Panc1 (cell line): ENCODE measurements at regions not wholly inside any gene's neighbourhood (a gene's known extent, or its start where the extent isn't known, plus 50 kb on each side); places are given as distances from the start of the nearest gene placed in this dataset.

Source experiments
- ATAC-seq: fragments of 200-7000 bp; cut with Tn5 transposase; 2 replicates; pipeline ENCODE4 v1.9.1; 2020; ENCODE audit warnings: mild to moderate bottlenecking, moderate library complexity
- BruUV-seq: library from RNA; stranded (reverse); fragments of 400-500 nt; replicated peaks from 2 replicates; lab custom pipeline; 2021; lab: Mats Ljungman, UMichigan
- CTCF ChIA-PET: fragments of 300-600 bp; sonication (Branson Sonifier 250); formaldehyde crosslinking; loops from one replicate; lab custom pipeline; 2022; ENCODE audit warnings: antibody characterized with exemption; lab: Charles Lee
- POLR2A ChIA-PET: fragments of 300-600 bp; sonication (Branson Sonifier 250); formaldehyde crosslinking; loops from one replicate; lab custom pipeline; 2022; ENCODE audit warnings: antibody characterized with exemption; lab: Charles Lee
- DNase-seq: peaks from one replicate; pipeline ENCODE4 v3.0.0-alpha.2; 2010; ENCODE audit warnings: low read depth, low spot score
- H3K27ac ChIP-seq: 2 replicates; pipeline ENCODE4 v1.5.1; 2011; ENCODE audit warnings: mild to moderate bottlenecking, low read length, inconsistent platforms
- H3K27me3 ChIP-seq: fragments of 200-500 bp; sonication (Bioruptor generic); 2 replicates; pipeline ENCODE4 v1.6.0; 2014; ENCODE audit warnings: low read length, inconsistent platforms; ENCODE audit not compliant: control insufficient read depth, insufficient read depth
- H3K36me3 ChIP-seq: fragments of 200-500 bp; sonication (Bioruptor generic); 2 replicates; pipeline ENCODE4 v1.5.1; 2014; ENCODE audit warnings: inconsistent platforms, mild to moderate bottlenecking, low read length, moderate library complexity; ENCODE audit not compliant: control insufficient read depth, insufficient read depth
- H3K4me1 ChIP-seq: 2 replicates; pipeline ENCODE4 v1.5.1; 2011; ENCODE audit warnings: inconsistent platforms, mild to moderate bottlenecking, low read length, moderate library complexity; ENCODE audit not compliant: control insufficient read depth, insufficient read depth
- H3K4me3 ChIP-seq, 2 experiments: 2 replicates each; pipeline ENCODE4 v1.5.1; 2011 to 2012; ENCODE audit warnings: low read depth in 2 of 2, low read length in 2 of 2, mild to moderate bottlenecking in 2 of 2, inconsistent platforms in 1 of 2, moderate library complexity in 1 of 2
- H3K9me3 ChIP-seq: fragments of 200-500 bp; sonication (Bioruptor generic); 2 replicates; pipeline ENCODE4 v1.5.1; 2014; ENCODE audit warnings: low read depth, mild to moderate bottlenecking, inconsistent platforms, low read length, moderate library complexity; ENCODE audit not compliant: control insufficient read depth, insufficient read depth
- POLR2AphosphoS5 ChIP-seq: IDR thresholded peaks from 2 replicates; pipeline ENCODE4 v1.6.1; 2012; ENCODE audit warnings: mild to moderate bottlenecking, low read depth, low read length, moderate library complexity
- SIN3A ChIP-seq: IDR thresholded peaks from 2 replicates; pipeline ENCODE4 v1.6.1; 2012; ENCODE audit warnings: low read depth, mild to moderate bottlenecking, low read length, moderate library complexity, borderline replicate concordance; ENCODE audit not compliant: insufficient read depth
- TCF7L2 ChIP-seq: IDR thresholded peaks from 2 replicates; pipeline ENCODE4 v1.6.1; 2011; ENCODE audit warnings: mild to moderate bottlenecking, low read depth, low read length, inconsistent platforms
- in situ Hi-C: cut with HindIII; loops from 2 replicates; pipeline ENCODE4 v1.10.0; 2016; ENCODE audit warnings: low sequenced_read_pairs, low pct_unique_long_range_greater_than_20kb
- intact Hi-C: fragments of 100-400 bp; cut with micrococcal nuclease; formaldehyde crosslinking; loops from one replicate; pipeline ENCODE4 v1.10.0; 2022; ENCODE audit not compliant: unreplicated experiment
- TF ChIP-seq, protein P1 (sequence below), 2 experiments: IDR thresholded peaks; 2 replicates each; pipeline ENCODE4 v1.6.1; 2011 to 2012; ENCODE audit warnings: low read depth in 2 of 2, control low read depth in 1 of 2, low read length in 1 of 2, mild to moderate bottlenecking in 1 of 2, moderate library complexity in 1 of 2; ENCODE audit not compliant: insufficient read depth in 1 of 2
- TF ChIP-seq, protein P2 (sequence below): fragments of 450-650 bp; IDR thresholded peaks from 2 replicates; pipeline ENCODE4 v1.5.1; 2017; ENCODE audit warnings: mild to moderate bottlenecking

DNA sequence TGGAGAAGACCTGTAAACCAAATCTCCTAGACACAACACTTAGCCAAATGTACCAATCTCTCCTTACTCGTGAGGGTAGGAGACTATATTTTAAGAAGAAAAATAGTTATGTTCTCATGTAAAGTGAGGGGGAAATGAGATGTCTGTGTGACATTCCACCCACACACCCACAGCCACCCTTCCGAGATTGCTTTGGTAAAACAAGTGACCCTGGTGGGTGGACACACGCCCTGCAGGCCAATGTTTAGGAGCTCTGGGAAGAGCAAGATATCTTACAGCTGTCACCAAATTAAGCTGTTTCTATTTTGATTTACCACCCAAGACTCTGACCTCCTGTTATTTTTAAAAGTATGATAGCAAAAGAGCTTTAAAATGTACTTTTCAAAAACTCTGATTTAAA lies 147.2 kb upstream of the PFKP start:
- BruUV-seq = no TSS peak
- CTCF ChIA-PET = no interaction called here
- intact Hi-C loops (no loop called here), in situ Hi-C loops (no loop called here)
- Histone ChIP-seq H3K9me3 (no peaks in the 10 kb centered on the region), H3K4me3 (no peak overlapping the region), H3K36me3 (no peaks in the 10 kb centered on the region), H3K27ac (no peak overlapping the region), H3K27me3 (no peaks in the 10 kb centered on the region; the same call in 1 of the 2 replicates), H3K4me1 (no peaks in the 10 kb centered on the region)
- POLR2A ChIA-PET = no interaction called here
- TF ChIP-seq SIN3A = no peak
- ATAC-seq (no peak), DNase-seq (no peak)

DNA sequence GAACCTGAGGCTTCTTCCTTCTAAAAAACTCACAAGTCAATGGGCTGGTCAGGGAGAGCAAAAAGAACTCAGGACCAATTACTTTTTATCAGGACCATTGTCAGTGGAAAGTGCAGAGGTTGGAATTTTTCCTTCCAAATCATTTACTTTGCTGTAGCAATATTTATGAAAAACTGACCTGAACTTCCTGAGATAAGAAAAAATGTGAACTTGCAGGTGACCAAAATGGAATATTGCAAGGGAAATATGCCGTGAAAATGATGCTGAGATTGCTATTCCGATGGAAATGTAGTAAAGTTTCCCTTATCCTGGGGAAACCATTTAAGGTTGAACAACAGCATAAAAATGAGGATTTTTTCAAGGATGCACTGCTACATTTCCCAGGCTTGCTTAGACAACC lies 148.3 kb upstream of the PFKP start:
- Histone ChIP-seq H3K36me3 (no peaks in the 10 kb centered on the region), H3K27ac (no peak overlapping the region), H3K9me3 (no peaks in the 10 kb centered on the region), H3K4me3 (no peak overlapping the region), H3K27me3 (no peaks in the 10 kb centered on the region; the same call in 1 of the 2 replicates), H3K4me1 (no peaks in the 10 kb centered on the region)
- in situ Hi-C loops = no loop called here
- no peak for DNase-seq
- intact Hi-C loops = no loop called here
- no peak for ATAC-seq
- CTCF ChIA-PET = no interaction called here
- TF ChIP-seq, protein P1, sequence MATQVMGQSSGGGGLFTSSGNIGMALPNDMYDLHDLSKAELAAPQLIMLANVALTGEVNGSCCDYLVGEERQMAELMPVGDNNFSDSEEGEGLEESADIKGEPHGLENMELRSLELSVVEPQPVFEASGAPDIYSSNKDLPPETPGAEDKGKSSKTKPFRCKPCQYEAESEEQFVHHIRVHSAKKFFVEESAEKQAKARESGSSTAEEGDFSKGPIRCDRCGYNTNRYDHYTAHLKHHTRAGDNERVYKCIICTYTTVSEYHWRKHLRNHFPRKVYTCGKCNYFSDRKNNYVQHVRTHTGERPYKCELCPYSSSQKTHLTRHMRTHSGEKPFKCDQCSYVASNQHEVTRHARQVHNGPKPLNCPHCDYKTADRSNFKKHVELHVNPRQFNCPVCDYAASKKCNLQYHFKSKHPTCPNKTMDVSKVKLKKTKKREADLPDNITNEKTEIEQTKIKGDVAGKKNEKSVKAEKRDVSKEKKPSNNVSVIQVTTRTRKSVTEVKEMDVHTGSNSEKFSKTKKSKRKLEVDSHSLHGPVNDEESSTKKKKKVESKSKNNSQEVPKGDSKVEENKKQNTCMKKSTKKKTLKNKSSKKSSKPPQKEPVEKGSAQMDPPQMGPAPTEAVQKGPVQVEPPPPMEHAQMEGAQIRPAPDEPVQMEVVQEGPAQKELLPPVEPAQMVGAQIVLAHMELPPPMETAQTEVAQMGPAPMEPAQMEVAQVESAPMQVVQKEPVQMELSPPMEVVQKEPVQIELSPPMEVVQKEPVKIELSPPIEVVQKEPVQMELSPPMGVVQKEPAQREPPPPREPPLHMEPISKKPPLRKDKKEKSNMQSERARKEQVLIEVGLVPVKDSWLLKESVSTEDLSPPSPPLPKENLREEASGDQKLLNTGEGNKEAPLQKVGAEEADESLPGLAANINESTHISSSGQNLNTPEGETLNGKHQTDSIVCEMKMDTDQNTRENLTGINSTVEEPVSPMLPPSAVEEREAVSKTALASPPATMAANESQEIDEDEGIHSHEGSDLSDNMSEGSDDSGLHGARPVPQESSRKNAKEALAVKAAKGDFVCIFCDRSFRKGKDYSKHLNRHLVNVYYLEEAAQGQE (IDR thresholded peaks at IDR 0.05; ENCODE audit: insufficient read depth in 1 of 2, low read depth in 2 of 2, low read length in 1 of 2) = no peak
- TF ChIP-seq, protein P2, sequence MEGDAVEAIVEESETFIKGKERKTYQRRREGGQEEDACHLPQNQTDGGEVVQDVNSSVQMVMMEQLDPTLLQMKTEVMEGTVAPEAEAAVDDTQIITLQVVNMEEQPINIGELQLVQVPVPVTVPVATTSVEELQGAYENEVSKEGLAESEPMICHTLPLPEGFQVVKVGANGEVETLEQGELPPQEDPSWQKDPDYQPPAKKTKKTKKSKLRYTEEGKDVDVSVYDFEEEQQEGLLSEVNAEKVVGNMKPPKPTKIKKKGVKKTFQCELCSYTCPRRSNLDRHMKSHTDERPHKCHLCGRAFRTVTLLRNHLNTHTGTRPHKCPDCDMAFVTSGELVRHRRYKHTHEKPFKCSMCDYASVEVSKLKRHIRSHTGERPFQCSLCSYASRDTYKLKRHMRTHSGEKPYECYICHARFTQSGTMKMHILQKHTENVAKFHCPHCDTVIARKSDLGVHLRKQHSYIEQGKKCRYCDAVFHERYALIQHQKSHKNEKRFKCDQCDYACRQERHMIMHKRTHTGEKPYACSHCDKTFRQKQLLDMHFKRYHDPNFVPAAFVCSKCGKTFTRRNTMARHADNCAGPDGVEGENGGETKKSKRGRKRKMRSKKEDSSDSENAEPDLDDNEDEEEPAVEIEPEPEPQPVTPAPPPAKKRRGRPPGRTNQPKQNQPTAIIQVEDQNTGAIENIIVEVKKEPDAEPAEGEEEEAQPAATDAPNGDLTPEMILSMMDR = no peak
- no peak for TF ChIP-seq TCF7L2
- TF ChIP-seq POLR2AphosphoS5 = no peak
- TF ChIP-seq SIN3A = no peak
- POLR2A ChIA-PET = no interaction called here
- BruUV-seq = no TSS peak

DNA sequence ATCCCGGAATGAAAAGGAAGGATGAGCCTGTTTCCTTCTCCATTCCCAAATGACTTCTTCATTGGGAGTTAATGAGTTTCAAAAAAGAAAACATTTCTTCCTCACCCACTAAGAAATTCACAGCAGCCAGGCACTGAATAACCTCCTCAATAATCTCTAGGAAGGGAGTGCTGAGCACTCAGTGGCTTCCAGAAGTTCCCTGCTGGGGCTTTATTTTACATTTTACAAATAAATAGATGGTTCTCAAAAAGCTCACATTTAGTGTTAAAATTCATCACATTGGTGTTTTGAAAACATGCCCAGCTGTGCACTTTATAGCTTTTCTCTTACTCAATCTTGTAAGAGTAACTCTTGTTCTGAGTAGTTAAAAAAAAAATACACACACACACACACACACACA lies 148.9 kb upstream of the PFKP start:
- BruUV-seq = no TSS peak
- no peaks in the 10 kb centered on the region for H3K9me3 ChIP-seq
- POLR2A ChIA-PET = no interaction called here
- H3K27ac ChIP-seq = no peak overlapping the region
- ATAC-seq (no peak), DNase-seq (no peak)
- CTCF ChIA-PET = no interaction called here
- H3K36me3 ChIP-seq = no peaks in the 10 kb centered on the region
- no peak overlapping the region for H3K4me3 ChIP-seq
- intact Hi-C loops (no loop called here), in situ Hi-C loops (no loop called here)
- no peaks in the 10 kb centered on the region; the same call in 1 of the 2 replicates for H3K27me3 ChIP-seq
- no peaks in the 10 kb centered on the region for H3K4me1 ChIP-seq
- TF ChIP-seq SIN3A (no peak), POLR2AphosphoS5 (no peak), TCF7L2 (no peak)
- TF ChIP-seq, protein P1 (IDR thresholded peaks at IDR 0.05; ENCODE audit: insufficient read depth in 1 of 2, low read depth in 2 of 2, low read length in 1 of 2) = no peak
- TF ChIP-seq, protein P2 = no peak
